ENCODE measurements at regions not wholly inside any gene's neighbourhood (a gene's known extent, or its start where the extent isn't known, plus 50 kb on each side); places are given as distances from the start of the nearest gene placed in this dataset.
A peak's percentile ranks its signal among the peaks of the same experiment; 100 is the strongest.
"Not testable (repeated sequence)": the region's sequence is repeated elsewhere in the genome, so short reads cannot be mapped to it uniquely, and the experiment has no call there.

DNA sequence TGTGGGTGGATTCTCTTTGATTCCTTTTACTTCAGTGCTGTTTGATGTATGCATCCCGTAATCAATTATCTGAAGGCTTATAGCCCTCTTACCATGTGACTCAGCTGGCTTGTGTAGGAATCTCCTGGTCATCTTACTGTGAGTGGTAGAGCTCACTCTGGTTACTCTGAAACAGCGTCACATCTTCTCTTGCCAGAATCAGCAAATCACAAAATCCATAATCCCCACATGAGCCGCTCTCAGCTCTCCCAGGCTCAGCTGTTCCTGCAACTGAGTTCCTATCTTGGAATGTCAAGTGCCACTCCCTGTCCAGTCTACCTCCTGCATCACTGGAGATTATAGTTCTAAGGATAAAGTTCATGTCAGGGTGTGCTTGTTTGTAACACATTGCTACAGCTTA, 278.0 kb downstream of the FBXO8 start:
- no peak for DNase-seq

DNA sequence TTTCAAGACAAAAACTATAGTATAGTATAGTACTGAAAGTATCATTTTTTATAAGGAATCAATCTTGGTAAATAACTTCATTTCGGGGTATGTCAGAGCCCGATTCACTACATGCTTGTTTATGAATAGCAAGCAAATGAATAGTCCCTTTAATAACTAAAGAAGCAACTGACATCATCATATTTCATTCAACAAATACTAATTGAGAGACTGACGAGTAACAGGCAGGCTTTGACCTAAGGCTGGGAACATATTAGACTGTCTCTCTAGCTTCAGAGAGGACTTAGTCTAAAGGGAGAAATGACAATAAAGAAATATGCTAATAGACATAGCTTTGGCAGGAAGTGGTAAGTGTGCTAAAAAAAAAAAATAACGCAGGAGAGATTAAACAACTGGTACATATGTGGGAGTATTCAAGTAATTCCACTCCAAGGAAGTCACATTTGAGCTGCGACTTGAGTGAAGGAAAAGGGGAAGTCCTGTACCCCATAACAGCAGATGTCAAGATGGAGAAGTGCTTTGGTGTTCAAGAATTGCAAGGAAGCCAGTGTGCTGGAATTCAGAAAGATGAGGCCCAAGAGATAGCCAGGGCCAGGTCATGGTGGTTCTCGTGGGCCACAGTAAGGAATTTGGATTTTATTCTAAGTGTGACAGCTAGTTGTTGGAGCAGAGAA, 284.9 kb downstream of the FBXO8 start:
- no peak for DNase-seq

DNA sequence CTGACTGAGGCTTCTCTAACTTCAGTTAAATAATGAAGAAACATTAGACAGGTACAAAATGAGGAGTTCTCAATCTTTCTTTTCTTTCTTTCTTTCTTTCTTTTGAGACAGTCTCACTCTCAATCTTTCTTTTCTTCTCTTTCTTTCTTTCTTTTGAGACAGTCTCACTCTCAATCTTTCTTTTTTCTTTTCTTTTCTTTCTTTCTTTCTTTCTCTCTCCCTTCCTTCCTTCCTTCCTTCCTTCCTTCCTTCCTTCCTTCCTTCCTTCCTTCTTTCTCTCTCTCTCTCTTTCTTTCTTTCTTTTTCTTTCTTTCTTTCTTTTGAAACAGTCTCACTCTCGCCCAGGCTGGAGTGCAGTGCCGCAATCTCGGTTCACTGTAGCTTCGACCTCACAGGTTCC, 287.7 kb downstream of the FBXO8 start:
- DNase-seq = not testable (repeated sequence)

DNA sequence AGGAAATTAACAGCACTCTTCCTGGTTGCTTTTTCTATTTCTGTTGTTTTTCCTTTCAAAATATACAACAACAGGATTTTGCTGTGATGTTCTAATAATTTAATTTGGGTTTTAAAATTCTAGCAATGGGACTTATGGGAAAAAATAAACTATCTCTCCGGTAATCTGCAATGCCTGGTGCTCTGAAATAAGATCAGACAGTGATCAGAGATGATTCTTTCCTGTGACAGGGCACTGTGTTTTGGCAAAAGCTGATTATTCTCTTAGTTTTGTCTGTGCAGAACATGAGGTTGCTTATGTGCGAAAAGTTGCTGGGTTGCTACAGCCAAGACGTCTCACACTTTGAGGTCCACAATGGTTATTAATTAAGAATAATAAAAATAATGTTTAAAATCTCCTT, 291.7 kb downstream of the FBXO8 start:
- no peak for DNase-seq

DNA sequence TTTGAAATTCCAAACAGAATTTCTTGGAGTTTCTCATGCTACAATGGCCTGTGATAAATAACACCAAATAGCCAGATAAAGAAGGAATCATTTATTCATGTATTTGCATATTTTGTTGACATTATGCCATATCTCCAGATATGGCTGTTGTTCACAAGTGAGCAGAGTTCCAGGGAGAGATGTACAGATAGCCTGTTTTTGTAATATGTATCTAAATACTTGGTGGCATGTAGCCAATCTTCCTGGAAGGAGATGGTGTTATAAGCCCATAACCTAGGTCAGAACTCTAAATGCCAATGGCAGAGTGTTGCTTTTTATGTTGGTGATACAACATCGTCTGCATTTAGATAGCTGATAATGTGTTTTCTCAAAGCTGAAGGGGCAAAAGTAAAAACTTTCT, 292.2 kb downstream of the FBXO8 start:
- DNase-seq = no peak

DNA sequence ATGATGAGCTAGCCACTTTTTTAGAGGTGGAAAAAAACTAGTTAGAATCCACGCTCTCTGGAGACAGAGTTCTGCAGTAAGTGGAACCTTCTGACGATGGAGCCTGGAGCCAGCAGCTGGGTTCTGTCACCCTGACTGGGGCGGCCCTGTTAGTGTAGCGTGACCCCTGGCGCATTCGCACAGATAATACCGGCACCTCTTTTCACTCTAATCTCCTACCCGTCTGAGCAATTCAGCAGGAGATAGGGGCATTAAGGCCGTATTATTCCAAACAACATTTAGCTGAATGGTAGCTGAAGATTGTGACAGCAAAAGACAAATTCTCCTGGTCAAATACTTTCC, 292.6 kb downstream of the FBXO8 start:
- DNase-seq = peak; percentile 25

DNA sequence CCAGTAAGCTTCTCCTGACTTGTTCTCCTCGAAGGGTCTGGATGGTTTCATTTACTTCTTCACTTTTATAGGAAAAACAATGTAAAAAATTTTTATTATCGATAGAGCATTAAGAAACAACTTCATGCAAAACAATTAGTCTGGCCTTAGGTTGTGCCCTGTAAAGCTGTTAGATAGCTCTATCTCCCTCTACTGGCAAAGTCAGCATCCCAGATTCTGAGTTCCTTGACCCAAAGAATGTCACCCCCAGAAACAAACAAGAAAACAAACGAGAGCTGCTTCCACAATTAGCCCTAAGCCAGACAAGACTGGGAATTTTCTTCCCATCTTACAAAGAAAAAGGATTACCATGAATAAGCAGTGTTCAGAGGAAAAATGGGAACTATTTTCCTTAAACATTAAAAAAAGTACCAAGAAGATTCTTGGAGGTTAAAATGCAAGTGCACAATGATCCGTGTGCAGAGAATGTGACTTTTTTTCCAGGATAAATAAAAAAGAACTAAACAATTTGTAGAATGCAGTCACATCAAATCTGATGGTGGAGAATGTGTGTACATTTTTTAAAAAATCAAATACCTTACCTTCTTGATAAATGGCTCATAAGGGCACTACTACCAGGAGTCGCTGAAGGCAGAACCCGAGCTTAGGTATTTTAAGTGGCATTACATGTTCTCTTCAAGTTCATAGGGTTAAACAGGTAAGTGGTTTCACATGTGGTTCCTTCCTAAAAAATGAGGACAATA, 293.2 kb downstream of the FBXO8 start:
- DNase-seq = no peak

DNA sequence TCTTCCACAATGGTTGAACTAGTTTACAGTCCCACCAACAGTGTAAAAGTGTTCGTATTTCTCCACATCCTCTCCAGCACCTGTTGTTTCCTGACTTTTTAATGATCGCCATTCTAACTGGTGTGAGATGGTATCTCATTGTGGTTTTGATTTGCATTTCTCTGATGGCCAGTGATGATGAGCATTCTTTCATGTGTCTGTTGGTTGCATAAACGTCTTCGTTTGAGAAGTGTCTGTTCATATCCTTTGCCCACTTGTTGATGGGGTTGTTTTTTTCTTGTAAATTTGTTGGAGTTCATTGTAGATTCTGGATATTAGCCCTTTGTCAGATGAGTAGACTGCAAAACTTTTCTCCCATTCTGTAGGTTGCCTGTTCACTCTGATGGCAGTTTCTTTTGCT, 319.9 kb downstream of the FBXO8 start:
- DNase-seq = not testable (repeated sequence)

DNA sequence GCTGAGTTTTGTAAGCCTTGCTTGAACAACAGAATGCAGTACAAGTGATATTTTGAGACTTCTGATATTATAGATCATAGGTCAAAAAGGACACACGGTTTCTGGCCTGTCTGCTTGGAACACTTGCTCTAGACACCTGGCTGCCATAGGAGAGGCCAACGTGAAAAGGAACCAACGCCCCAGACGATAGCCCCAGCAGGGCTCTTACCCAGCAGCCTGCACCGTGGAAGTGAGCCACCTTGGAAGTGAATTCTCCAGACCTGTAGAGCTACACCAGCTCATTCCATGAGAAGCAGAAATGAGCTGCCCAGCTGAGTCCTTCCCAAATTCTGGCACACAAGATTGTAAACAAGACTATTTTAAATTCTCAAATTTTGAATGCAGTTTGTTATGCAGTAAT, 323.1 kb downstream of the FBXO8 start:
- no peak for DNase-seq

DNA sequence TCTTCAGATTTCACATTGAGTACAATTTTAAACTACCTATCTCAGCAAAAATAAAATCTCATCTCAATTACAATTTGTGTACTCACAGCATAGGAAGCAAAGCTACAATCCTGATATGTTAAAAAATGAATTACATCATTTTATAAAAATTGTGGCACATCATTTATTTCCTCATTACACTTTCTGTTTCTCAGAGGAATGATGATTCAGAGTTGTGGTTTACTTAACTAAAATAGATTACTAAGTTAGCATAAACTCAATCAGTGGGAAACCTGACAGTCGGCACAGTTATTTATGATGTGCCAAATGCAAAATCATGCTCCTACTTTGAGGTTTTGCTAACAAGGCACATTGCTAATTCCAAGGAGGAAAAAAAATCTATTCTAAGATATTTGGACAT, 325.0 kb downstream of the FBXO8 start:
- DNase-seq = no peak

DNA sequence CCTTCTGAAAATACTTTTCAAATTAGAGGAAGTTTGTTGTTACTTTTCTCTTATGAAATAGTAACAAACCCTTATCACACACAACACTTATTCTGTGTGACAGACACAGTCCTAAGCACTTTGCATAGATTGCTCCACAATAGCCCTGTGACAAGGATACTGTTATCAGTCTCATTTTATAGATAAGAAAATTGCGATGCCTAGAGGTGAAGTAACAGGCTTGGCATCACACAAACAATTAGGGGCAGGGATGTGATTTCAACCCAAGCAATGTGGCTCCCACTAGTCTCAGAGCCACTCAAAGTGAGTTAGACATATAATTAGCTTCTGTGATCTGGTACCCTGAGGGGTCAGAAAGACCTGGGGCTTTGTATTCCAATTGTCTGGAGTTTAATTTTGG, 339.9 kb downstream of the FBXO8 start:
- no peak for DNase-seq

DNA sequence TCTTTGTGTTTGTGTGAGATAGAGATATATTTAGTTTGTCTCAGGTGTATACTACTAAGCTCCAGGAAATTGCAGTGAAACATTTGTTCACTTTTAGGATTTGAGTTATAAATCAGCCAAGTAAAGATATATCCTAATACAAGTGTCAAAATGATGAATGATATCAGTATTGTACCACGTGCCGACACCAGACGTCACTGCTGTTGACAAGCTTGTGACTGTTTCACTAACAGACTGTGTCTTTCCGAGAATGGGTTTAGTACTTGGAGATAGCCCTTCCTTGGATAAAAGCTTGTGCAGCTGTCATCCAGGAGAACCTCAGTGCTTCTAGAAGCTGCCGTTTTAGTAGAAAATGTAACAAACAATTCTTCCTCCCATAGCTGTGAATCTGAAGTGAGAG, 343.3 kb downstream of the FBXO8 start:
- DNase-seq = no peak

DNA sequence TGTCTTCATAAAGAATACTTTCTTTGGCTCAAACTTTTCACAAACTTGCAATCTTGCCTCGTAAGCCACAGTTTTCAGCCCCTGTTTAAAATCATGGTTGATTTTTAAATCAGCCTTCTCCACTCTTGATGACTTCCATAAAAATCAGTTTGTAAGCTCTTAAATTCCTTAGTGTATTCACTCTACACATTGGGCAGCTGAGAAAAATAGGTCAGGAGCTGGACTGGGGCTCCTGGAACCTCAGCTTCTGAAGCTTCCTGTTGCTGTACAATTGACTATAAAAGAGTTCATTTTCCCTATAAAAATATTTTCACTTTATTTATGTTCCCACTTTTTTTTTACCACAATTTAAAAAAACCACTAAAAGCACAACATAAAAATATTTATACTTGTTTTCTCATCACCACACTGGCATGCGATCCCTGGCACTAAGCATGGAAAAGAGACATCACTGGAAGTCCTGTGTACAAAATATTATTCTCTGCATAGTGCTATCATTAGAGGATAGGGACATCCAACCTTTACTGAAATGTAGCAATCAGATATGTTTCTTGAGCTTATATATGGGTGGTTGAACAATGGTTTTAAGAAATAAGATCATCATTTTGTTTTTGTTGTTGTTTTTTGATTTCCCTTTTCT, 345.7 kb downstream of the FBXO8 start:
- no peak for DNase-seq

DNA sequence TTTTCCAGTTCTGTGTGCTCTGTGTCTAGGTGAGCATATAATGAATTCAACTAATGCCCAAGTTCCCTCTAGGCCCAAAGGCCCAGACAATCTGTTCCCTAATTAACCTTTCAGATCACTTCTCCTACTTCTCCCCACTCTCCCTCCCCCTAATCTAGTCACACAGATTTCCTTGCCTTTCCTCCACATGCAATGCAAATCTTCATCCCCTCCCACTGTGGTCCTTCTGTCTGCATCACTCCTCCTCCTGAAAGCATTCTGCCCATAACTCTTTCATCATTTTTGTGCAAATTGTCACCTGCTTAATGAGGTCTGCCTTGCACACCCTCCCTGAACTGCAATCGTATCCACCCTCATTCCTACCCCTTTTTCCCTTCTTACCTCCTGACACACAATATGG, 346.6 kb downstream of the FBXO8 start:
- no peak for DNase-seq

DNA sequence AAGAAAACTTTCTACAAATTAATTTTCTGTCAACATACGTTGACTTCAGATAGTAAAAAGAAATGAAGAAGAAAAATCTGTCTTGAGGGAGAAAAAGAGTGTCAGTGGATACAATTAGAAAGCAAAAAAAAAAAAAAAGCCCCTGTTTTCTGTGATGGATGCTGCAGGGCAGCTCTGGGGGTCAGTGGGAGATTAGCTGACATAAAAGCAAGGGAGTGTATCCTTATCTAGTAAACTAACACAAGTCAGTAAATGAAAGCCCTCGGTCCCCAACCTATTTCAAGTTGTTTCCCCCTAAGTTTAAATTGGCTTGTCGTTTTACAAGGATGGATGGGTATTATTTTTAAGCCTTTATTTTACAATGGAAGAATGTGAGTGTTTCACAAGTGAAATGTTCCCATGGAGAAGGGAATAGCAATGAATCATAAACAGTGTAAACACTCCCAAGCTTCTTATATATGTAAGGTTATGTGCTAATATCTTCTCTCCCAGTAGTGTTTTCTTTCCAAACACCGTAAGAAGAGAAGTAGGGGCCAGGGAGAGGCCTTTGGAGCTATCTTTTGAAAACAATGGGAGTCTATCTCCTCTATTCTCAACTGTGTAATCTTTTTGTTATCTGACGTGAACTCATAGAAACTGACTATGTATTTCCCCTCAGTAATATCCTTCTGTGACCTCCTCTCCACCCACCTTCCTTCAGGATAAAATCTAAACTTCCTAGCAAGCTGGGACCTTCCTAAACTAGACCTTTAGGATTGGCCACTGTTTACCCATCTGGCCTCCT, 347.7 kb downstream of the FBXO8 start:
- no peak for DNase-seq

DNA sequence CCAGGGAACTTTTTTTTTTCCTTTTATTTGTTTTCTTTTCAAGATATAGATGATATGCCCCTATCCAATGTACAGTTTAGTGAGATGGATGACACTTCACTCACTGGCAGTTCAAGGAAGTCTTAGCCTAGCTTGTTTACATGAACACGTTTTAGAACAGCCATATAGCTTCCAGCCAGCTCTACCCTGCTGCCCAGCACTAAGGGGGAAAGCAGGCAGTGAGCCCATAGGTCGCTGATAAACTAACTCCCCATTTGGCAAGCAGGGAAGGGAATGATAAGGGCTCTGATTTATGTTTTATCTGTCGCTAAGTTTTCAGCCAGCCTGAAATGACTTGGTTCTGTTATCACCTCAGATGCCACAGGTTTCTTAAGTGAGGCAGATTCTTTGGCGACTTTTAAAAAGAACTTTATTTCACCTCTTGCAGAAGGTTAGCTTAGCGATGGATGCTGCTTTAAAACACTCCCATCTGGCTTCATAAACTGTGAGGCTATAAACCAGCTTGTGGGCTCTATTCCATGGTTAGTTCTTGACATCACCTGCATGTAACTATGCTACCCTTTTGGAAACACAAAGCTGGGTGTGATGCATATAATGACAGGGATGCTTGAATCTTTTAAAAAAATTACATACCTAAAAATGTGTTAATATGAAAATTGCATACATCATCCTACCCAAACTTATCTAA, 348.4 kb downstream of the FBXO8 start:
- DNase-seq = no peak

DNA sequence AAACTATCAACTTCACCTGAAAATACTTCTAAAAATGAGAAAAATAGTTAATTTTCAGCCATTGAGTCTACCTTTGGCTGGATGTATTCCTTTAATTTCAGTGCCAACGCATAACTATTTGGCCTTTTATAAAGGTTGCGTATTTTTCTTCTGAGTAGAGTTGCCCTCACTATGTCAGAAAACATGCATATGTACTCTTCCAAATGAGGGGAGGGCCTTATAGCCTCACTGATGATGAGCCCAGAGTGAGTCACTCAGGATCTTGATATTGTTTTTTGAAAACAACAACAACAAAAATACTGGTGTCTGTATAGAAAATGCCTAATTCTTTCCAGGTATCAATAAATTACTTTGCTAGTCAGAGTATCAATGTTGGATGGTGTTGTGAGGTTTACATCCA, 349.3 kb downstream of the FBXO8 start:
- DNase-seq = no peak

DNA sequence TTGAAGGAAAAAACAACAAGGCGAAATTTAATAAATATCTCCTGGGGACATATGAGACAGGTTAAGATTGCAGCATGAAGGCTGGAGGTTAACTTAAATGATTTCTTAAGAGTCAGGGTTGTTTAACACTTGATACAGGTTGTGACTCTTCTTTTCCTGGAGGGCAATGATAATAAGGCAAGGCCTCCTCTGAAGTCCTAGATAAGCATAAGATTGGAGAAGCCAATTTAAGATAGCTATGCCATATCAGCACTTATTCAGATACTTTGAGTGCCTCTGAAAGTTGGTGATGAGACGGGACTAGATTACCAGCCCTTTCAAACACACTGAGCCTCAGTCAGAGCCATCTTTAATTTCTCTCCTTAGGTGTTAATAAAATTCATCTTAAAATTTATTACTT, 350.8 kb downstream of the FBXO8 start:
- no peak for DNase-seq

DNA sequence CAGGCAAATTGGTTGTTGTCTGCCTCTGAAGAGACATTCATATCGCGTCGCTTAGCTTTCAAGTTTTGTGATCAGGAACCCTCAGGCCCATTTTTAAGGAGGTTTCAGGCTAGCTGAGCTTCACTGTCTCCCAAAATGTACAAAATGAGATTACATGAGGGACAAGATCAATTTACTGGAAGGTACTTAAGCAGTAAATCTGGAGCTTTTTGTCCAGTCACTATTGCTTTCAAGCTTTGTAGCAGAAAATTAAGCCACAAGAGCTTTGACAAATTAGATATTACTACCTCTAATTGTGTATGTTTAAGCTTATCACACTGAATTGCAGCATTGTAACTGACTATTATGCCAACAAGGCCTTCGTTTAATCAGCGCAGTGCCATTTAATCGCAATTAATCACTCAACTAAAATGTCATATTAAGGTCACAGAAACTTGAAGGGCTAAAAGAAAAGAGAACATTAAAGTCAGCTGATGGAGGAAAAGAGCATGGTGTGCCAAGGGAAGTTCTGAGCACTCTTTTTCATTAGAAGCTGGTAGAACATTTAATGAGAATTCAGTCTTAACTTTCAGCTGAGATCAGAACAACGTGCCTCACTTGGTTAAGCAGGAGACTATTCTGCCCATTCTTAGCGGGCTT, 353.0 kb downstream of the FBXO8 start:
- DNase-seq = no peak

DNA sequence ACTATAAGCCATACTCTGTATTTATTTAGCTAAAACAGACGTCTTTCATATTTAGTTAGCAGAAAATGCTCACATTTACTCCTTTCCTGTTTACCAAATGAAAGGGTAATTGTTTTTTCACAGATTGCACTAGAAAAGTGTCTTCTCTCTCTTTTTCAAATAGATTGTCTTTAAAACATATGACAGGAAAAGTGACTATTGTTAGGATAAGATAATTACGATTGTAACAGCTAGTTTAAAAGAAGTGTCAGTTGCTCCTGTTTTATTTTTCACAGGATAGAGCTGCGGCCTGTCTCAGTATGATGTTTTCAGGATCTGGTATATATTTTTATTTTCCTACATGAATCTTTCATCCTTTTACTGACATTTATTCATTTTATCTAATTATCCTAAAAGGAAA, 353.5 kb downstream of the FBXO8 start:
- DNase-seq = no peak

DNA sequence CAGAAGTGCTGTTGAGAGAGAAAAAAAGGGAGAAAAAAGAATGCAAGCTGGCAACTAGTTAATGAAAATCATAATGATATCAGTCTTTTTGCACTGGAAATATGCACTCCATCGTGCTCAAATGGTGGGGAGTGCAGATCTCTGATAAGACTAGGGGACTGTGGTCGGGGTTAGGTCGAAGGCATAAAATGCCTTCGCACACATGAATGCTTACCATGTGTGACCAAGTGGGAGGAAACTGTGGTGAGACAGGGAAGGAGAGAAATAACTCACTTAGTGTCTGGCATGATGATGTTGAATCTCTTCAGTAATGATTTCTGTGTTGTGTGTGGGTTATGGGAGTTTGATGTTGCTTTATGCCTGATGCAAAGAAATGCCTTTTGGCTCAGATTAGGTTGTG, 358.9 kb downstream of the FBXO8 start:
- DNase-seq = no peak

DNA sequence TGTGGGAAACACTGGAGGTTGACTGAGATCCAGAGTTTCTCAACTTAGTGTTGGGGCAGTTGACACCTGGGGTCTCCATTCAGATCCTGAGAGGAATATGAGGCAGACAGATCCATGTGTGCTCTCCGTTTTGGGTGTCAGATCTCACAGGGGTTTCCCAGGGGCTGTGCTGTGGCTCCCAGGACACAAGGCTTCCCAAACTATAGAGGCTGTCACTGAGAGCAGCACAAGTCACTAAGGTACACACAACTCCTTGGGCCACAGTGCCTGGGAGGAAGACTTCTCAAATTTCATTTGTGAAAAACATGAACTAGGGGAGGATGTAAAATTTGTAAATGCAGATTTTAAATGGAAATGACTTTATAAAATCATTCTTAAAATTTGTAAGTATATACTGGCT, 363.6 kb downstream of the FBXO8 start:
- DNase-seq = no peak

DNA sequence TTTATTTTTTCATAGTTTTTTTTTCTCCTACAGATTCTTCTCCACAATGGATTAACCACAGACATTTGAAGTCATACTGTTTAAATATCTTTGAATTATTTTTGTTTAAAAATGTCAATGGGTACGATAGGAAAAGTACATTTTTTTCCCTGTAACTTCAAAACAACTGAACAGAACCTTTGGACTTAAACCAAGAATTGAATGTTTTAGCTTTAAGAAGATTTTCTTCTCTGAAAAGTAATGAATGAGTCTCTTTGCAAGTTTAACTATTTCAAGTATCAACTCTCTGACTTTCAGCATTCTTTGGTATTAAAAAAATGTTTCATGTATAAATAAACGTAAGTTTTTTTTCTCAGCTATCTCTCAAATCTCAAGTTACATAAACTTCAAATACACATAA, 364.3 kb downstream of the FBXO8 start:
- DNase-seq = no peak

Data from left hindlimb (tissue), 1 donor.